ENCODE measurements at regions not wholly inside any gene's neighbourhood (a gene's known extent, or its start where the extent isn't known, plus 50 kb on each side); places are given as distances from the start of the nearest gene placed in this dataset.

- H3K56ac ChIP-seq (replicated peaks; ENCODE audit: insufficient read length, low read depth, low read length) = no peak overlapping the region
- no peak overlapping the region for H4K8ac ChIP-seq (ENCODE audit: extremely low read depth, insufficient read depth, low read length)
- H3K14ac ChIP-seq (ENCODE audit: insufficient read length) = no peak overlapping the region
- no peaks in the 10 kb centered on the region for H3K9me3 ChIP-seq (ENCODE audit: insufficient read depth in 2 of 2, low read depth in 1 of 2, low read length in 1 of 2)
- H4K20me1 ChIP-seq (replicated peaks in 1 of 2; ENCODE audit: control insufficient read depth in 1 of 2, insufficient read depth in 2 of 2, low read length in 2 of 2) = no peaks in the 10 kb centered on the region
- no peak overlapping the region for H4K91ac ChIP-seq (replicated peaks; ENCODE audit: insufficient read length, low read length)
- no peak overlapping the region for H3K4me3 ChIP-seq (ENCODE audit: extremely low read depth in 1 of 4, insufficient read depth in 2 of 4, low read depth in 3 of 4, low read length in 4 of 4)
- no peak for FAIRE-seq
- H3K4me2 ChIP-seq (ENCODE audit: insufficient read depth in 1 of 2, low read depth in 2 of 2, low read length in 2 of 2) = no peak overlapping the region
- H3K4ac ChIP-seq (replicated peaks; ENCODE audit: insufficient read length, low read depth, low read length) = no peak overlapping the region
- H2AK5ac ChIP-seq (ENCODE audit: low read depth, low read length) = no peak overlapping the region
- no peak overlapping the region for H3K23ac ChIP-seq (ENCODE audit: insufficient read length)
- no peak overlapping the region for H4K5ac ChIP-seq (ENCODE audit: insufficient read length, low read depth, low read length)
- H3K36me3 ChIP-seq (ENCODE audit: control insufficient read depth in 2 of 4, insufficient read depth in 4 of 4, low read length in 3 of 4) = no peaks in the 10 kb centered on the region
- H3K79me2 ChIP-seq (ENCODE audit: control insufficient read depth in 1 of 2, insufficient read depth in 2 of 2, low read length in 2 of 2) = no peaks in the 10 kb centered on the region
- H3K79me1 ChIP-seq (ENCODE audit: low read depth, low read length) = no peaks in the 10 kb centered on the region
- H2BK120ac ChIP-seq (replicated peaks; ENCODE audit: low read depth, low read length) = no peak overlapping the region
- no peak overlapping the region for H2BK20ac ChIP-seq (ENCODE audit: low read length)
- no peak overlapping the region for H3K27ac ChIP-seq (ENCODE audit: low read depth, low read length)
- H2BK12ac ChIP-seq (ENCODE audit: low read depth, low read length) = no peak overlapping the region
- no peak for TF ChIP-seq BACH1 (IDR thresholded peaks at IDR 0.05; ENCODE audit: low read length)
- TF ChIP-seq NRF1 (IDR thresholded peaks at IDR 0.05; ENCODE audit: low read depth, low read length) = no peak
- TF ChIP-seq ZNF274 (IDR thresholded peaks at IDR 0.05; ENCODE audit: borderline replicate concordance, extremely low read depth, low read length) = no peak
- no peak for TF ChIP-seq GTF2F1 (IDR thresholded peaks at IDR 0.05; ENCODE audit: borderline replicate concordance, low read depth, low read length)
- TF ChIP-seq E2F6 (IDR thresholded peaks at IDR 0.05) = no peak
- TF ChIP-seq KDM5A (IDR thresholded peaks at IDR 0.05; ENCODE audit: low read length) = no peak
- no peak for TF ChIP-seq SIRT6 (IDR thresholded peaks at IDR 0.05; ENCODE audit: low read length)
- no peak for TF ChIP-seq ASH2L (IDR thresholded peaks at IDR 0.05; ENCODE audit: low read length)
- no peak for TF ChIP-seq SP4 (IDR thresholded peaks at IDR 0.05; ENCODE audit: low read length)
- TF ChIP-seq SIX5 (IDR thresholded peaks at IDR 0.05; ENCODE audit: low read depth, low read length) = no peak
- POLR2A ChIA-PET (ENCODE audit: partially characterized antibody) = no interaction called here
- no peak overlapping the region for H2BK15ac ChIP-seq (ENCODE audit: low read length)
- no peak for DNase-seq (ENCODE audit: low read depth in 1 of 2, low spot score in 2 of 2)
- H3K23me2 ChIP-seq (ENCODE audit: low read depth, low read length) = no peaks in the 10 kb centered on the region
- H3K27me3 ChIP-seq (replicated peaks in 1 of 4; ENCODE audit: control insufficient read depth in 3 of 4, extremely low read depth in 1 of 4, insufficient read depth in 3 of 4, low read length in 3 of 4) = no peaks in the 10 kb centered on the region
- no peak overlapping the region for H2BK5ac ChIP-seq (ENCODE audit: low read depth, low read length)
- no peaks in the 10 kb centered on the region for H3K4me1 ChIP-seq (replicated peaks in 1 of 4; ENCODE audit: control insufficient read depth in 3 of 4, insufficient read depth in 4 of 4, low read length in 3 of 4)
- H3K18ac ChIP-seq (ENCODE audit: extremely low read depth, low read length) = no peak overlapping the region
- H3K9ac ChIP-seq (replicated peaks in 1 of 4; ENCODE audit: extremely low read depth in 1 of 4, low read depth in 3 of 4, low read length in 3 of 4) = no peak overlapping the region
- CTCF ChIA-PET (ENCODE audit: partially characterized antibody) = interaction anchor here (0.5 kb wide), 1 partner anchor 490 kb away, joined by 3 read pairs; no protein-coding TSS in a partner anchor
- no peak overlapping the region for H2AFZ ChIP-seq (ENCODE audit: low read length)
- 80% methylated on average over 1 of the region's 1 CpG; no CpG with 5 or more reads in 1 of the 2 experiments for WGBS, 2 experiments (ENCODE audit: extremely low coverage in 1 of 2, insufficient coverage in 1 of 2, insufficient read length in 1 of 2, insufficient replicate concordance in 2 of 2, low coverage in 1 of 2, low lambda C conversion rate in 2 of 2, missing lambda C conversion rate in 1 of 2)
These were observed 290.7 kb upstream of the PPP1R2C start for GRCh38 chrX:43068639-43069038.
